A549 (cell line): ENCODE measurements at regions not wholly inside any gene's neighbourhood (a gene's known extent, or its start where the extent isn't known, plus 50 kb on each side); places are given as distances from the start of the nearest gene placed in this dataset.

Experiments
- CBX8 ChIP-seq: fragments of 200-600 bp; sonication (generic); IDR thresholded peaks from 2 replicates; pipeline ENCODE4 v1.6.1; 2016
- HDAC2 ChIP-seq: fragments of 200-600 bp; sonication (generic); IDR thresholded peaks from 2 replicates; pipeline ENCODE4 v1.6.1; 2016
- MAFK ChIP-seq: fragments of 450-650 bp; IDR thresholded peaks from 2 replicates; pipeline ENCODE4 v1.6.1; 2014; ENCODE audit not compliant: partially characterized antibody
- POLR2A ChIP-seq: IDR thresholded peaks from 2 replicates; pipeline ENCODE4 v1.6.1; 2012; ENCODE audit warnings: mild to moderate bottlenecking, low read length
- POLR2AphosphoS2 ChIP-seq: conservative IDR thresholded peaks from 2 replicates; pipeline ENCODE4 v1.6.1; 2012; ENCODE audit warnings: low read length, improper control_type of control experiment, inconsistent platforms
- ZSCAN20 ChIP-seq: fragments of 250-450 bp; sonication (Bioruptor Pico); IDR thresholded peaks from 2 replicates; pipeline ENCODE4 v1.8.0; 2022; ENCODE audit warnings: mild to moderate bottlenecking, moderate library complexity
- TF ChIP-seq, protein P1 (sequence below): IDR thresholded peaks from 2 replicates; pipeline ENCODE4 v1.6.1; 2012
- TF ChIP-seq, protein P2 (sequence below): fragments of >200 bp; sonication (Bioruptor Twin); formaldehyde crosslinking; IDR thresholded peaks from 3 replicates; pipeline ENCODE4 v1.5.1; 2016
- TF ChIP-seq, protein P3 (sequence below): IDR thresholded peaks from 2 replicates; pipeline ENCODE4 v1.6.1; 2012
- TF ChIP-seq, protein P4 (sequence below): IDR thresholded peaks from 2 replicates; pipeline ENCODE4 v1.6.1; 2012; ENCODE audit warnings: low read depth, borderline replicate concordance

DNA sequence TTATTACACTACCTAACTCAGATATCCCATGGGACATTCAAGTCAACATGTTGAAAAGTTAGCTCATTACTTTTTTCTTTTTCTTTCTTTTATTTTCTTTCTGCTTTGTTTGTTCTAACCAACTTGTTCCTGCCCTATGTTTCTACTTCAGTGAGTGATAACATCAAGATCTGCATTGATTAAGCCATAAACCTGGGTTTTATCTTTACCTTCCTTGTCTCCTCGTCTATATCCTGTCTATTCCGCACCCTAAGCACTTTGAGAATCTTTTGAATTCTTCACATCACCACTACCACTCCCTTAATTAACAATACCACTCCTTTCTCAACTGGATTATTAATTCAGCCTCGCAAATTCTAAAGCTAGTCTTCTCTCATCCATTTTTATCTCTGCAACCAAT lies 81.9 kb upstream of the AVPR1A start:
- TF ChIP-seq, protein P1, sequence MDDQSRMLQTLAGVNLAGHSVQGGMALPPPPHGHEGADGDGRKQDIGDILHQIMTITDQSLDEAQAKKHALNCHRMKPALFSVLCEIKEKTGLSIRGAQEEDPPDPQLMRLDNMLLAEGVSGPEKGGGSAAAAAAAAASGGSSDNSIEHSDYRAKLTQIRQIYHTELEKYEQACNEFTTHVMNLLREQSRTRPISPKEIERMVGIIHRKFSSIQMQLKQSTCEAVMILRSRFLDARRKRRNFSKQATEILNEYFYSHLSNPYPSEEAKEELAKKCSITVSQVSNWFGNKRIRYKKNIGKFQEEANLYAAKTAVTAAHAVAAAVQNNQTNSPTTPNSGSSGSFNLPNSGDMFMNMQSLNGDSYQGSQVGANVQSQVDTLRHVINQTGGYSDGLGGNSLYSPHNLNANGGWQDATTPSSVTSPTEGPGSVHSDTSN = no peak
- TF ChIP-seq MAFK = no peak
- TF ChIP-seq, protein P2, sequence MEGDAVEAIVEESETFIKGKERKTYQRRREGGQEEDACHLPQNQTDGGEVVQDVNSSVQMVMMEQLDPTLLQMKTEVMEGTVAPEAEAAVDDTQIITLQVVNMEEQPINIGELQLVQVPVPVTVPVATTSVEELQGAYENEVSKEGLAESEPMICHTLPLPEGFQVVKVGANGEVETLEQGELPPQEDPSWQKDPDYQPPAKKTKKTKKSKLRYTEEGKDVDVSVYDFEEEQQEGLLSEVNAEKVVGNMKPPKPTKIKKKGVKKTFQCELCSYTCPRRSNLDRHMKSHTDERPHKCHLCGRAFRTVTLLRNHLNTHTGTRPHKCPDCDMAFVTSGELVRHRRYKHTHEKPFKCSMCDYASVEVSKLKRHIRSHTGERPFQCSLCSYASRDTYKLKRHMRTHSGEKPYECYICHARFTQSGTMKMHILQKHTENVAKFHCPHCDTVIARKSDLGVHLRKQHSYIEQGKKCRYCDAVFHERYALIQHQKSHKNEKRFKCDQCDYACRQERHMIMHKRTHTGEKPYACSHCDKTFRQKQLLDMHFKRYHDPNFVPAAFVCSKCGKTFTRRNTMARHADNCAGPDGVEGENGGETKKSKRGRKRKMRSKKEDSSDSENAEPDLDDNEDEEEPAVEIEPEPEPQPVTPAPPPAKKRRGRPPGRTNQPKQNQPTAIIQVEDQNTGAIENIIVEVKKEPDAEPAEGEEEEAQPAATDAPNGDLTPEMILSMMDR = no peak
- no peak for TF ChIP-seq CBX8
- TF ChIP-seq POLR2AphosphoS2 = no peak
- TF ChIP-seq HDAC2 = no peak
- TF ChIP-seq ZSCAN20 = no peak
- TF ChIP-seq POLR2A = no peak
- TF ChIP-seq, protein P3, sequence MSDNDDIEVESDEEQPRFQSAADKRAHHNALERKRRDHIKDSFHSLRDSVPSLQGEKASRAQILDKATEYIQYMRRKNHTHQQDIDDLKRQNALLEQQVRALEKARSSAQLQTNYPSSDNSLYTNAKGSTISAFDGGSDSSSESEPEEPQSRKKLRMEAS = no peak
- TF ChIP-seq, protein P4, sequence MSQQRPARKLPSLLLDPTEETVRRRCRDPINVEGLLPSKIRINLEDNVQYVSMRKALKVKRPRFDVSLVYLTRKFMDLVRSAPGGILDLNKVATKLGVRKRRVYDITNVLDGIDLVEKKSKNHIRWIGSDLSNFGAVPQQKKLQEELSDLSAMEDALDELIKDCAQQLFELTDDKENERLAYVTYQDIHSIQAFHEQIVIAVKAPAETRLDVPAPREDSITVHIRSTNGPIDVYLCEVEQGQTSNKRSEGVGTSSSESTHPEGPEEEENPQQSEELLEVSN = no peak
